PFSK-1 (cell line): ENCODE measurements at regions not wholly inside any gene's neighbourhood (a gene's known extent, or its start where the extent isn't known, plus 50 kb on each side); places are given as distances from the start of the nearest gene placed in this dataset.

Experiments
- POLR2AphosphoS5 ChIP-seq: IDR thresholded peaks from 2 replicates; pipeline ENCODE4 v1.6.1; 2012; ENCODE audit warnings: low read depth, mild to moderate bottlenecking, control low read depth, low read length, moderate library complexity
- TAF1 ChIP-seq: IDR thresholded peaks from 2 replicates; pipeline ENCODE4 v1.6.1; 2012; ENCODE audit warnings: low read length, control low read depth, borderline replicate concordance; ENCODE audit not compliant: insufficient read depth

- no peak for TF ChIP-seq POLR2AphosphoS5
- TF ChIP-seq TAF1 = no peak
Measured at GRCh38 chr2:187879491-187879890, 325.3 kb upstream of the TFPI start.
